ENCODE measurements at regions not wholly inside any gene's neighbourhood (a gene's known extent, or its start where the extent isn't known, plus 50 kb on each side); places are given as distances from the start of the nearest gene placed in this dataset.

DNA sequence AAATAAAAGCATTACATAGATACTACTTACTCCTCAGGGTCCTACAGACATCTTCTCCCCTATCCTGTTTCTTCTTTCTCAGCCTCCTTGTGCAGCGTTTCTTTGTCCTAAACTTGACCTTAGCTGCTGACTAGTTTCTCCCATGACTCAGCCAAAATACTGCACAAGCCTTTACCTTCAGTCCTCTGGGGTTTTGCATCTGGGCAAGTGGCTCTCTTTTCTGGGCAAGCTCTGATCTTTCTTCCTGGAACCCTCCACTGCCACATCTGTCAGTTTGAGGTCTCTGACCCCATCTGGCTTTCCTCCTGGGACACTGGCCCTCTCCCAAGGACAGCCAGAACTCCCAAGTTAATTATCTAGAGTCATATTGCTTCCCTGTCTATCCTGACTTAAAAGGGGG lies 838.4 kb downstream of the DHX35 start:
- TF ChIP-seq ZNF19 (tag by site-specific recombination; IDR thresholded peaks at IDR 0.05; ENCODE audit: low read depth) (no peak), SP2 (tag by site-specific recombination; IDR thresholded peaks at IDR 0.05) (no peak), KLF9 (tag by site-specific recombination; IDR thresholded peaks at IDR 0.05; ENCODE audit: low read depth) (no peak), ZNF155 (tag by site-specific recombination; IDR thresholded peaks at IDR 0.05) (no peak), ZNF530 (tag by site-specific recombination; IDR thresholded peaks at IDR 0.05; ENCODE audit: low read depth) (no peak), ZNF211 (tag by site-specific recombination; IDR thresholded peaks at IDR 0.05; ENCODE audit: low read depth) (no peak), TCF7L2 (IDR thresholded peaks at IDR 0.05; ENCODE audit: borderline replicate concordance, low read depth, low read length) (no peak), GLI2 (tag by site-specific recombination; IDR thresholded peaks at IDR 0.05; ENCODE audit: borderline replicate concordance, low read depth) (no peak)
- TF ChIP-seq, protein P1, sequence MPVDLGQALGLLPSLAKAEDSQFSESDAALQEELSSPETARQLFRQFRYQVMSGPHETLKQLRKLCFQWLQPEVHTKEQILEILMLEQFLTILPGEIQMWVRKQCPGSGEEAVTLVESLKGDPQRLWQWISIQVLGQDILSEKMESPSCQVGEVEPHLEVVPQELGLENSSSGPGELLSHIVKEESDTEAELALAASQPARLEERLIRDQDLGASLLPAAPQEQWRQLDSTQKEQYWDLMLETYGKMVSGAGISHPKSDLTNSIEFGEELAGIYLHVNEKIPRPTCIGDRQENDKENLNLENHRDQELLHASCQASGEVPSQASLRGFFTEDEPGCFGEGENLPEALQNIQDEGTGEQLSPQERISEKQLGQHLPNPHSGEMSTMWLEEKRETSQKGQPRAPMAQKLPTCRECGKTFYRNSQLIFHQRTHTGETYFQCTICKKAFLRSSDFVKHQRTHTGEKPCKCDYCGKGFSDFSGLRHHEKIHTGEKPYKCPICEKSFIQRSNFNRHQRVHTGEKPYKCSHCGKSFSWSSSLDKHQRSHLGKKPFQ (tag by site-specific recombination; IDR thresholded peaks at IDR 0.05) = no peak

Measured in HEK293 (cell line).